DOHH2 (cell line): ENCODE measurements at regions not wholly inside any gene's neighbourhood (a gene's known extent, or its start where the extent isn't known, plus 50 kb on each side); places are given as distances from the start of the nearest gene placed in this dataset.

Experiments
- H3F3A ChIP-seq: fragments of 200-600 bp; sonication (generic), shearing (Covaris generic); 2 replicates; pipeline ENCODE4 v1.6.0; 2016; ENCODE audit warnings: antibody characterized with exemption, mild to moderate bottlenecking; ENCODE audit not compliant: control insufficient read depth, insufficient read depth
- H3K27ac ChIP-seq: fragments of 200-600 bp; sonication (generic); 2 replicates; pipeline ENCODE4 v1.5.1; 2014; ENCODE audit warnings: low read depth, mild to moderate bottlenecking, low read length, moderate library complexity
- H3K27me3 ChIP-seq: fragments of 200-600 bp; sonication (generic); 2 replicates; pipeline ENCODE4 v1.6.1; 2014; ENCODE audit warnings: mild to moderate bottlenecking, low read length, mixed read lengths; ENCODE audit not compliant: control insufficient read depth
- H3K36me3 ChIP-seq: fragments of 200-600 bp; sonication (generic); 2 replicates; pipeline ENCODE4 v1.6.1; 2014; ENCODE audit warnings: mild to moderate bottlenecking, low read length, moderate library complexity, mixed read lengths; ENCODE audit not compliant: control insufficient read depth
- H3K4me1 ChIP-seq: fragments of 200-600 bp; sonication (generic); 2 replicates; pipeline ENCODE4 v1.6.1; 2014; ENCODE audit warnings: mild to moderate bottlenecking, low read length, mixed read lengths; ENCODE audit not compliant: control insufficient read depth
- H3K4me2 ChIP-seq: fragments of 200-600 bp; sonication (generic); 2 replicates; pipeline ENCODE4 v1.6.0; 2014; ENCODE audit warnings: mild to moderate bottlenecking, low read length, moderate library complexity
- H3K4me3 ChIP-seq: fragments of 200-600 bp; sonication (generic); 2 replicates; pipeline ENCODE4 v1.5.1; 2014; ENCODE audit warnings: mild to moderate bottlenecking, low read length, mixed read lengths
- H3K79me2 ChIP-seq: fragments of 200-600 bp; sonication (generic); 2 replicates; pipeline ENCODE4 v1.6.1; 2014; ENCODE audit warnings: mild to moderate bottlenecking, low read length, mixed read lengths; ENCODE audit not compliant: control insufficient read depth
- H3K9me2 ChIP-seq: fragments of 200-600 bp; sonication (generic); replicated peaks from 2 replicates; pipeline ENCODE4 v1.6.1; 2014; ENCODE audit warnings: mild to moderate bottlenecking, low read length, mixed read lengths; ENCODE audit not compliant: control insufficient read depth
- H3K9me3 ChIP-seq: fragments of 200-600 bp; sonication (generic); 2 replicates; pipeline ENCODE4 v1.6.1; 2014; ENCODE audit warnings: antibody characterized with exemption, low read length, mixed read lengths; ENCODE audit not compliant: control insufficient read depth, insufficient read depth
- H4K20me1 ChIP-seq: fragments of 200-600 bp; sonication (generic); 2 replicates; pipeline ENCODE4 v1.6.0; 2014; ENCODE audit warnings: low read depth, mild to moderate bottlenecking, antibody characterized with exemption, low read length, moderate library complexity; ENCODE audit not compliant: control insufficient read depth, insufficient read depth
- EZH2phosphoT487 ChIP-seq: fragments of 200-600 bp; sonication (generic); IDR thresholded peaks from 2 replicates; pipeline ENCODE4 v1.6.1; 2017; ENCODE audit warnings: borderline replicate concordance, mild to moderate bottlenecking, antibody characterized with exemption, low read length, moderate library complexity, mixed read lengths
- TF ChIP-seq, protein P1 (sequence below): fragments of 200-600 bp; sonication (generic); IDR thresholded peaks from one replicate; pipeline ENCODE4 v1.5.1; 2014; ENCODE audit warnings: antibody characterized with exemption, mild to moderate bottlenecking, low read depth, low read length; ENCODE audit not compliant: poor library complexity, severe bottlenecking

DNA sequence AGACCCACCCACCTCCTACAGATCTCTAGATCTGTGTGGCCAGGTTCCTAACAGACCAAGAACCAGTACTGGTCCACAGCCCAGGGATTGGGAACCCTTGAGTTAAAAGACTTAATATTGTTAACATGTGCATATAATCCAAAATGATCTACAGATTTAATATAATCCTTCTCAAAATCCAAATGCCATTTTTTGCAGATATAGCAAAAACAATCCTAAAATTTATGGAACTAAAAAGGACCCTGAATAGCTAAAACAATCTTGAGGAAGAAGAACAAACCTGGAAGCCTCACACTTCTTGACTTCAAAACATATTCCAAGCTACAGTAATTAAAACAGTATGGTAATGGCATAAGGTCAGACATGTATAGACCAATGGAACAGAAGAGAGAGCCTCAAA is 206.9 kb upstream of the SIX2 start:
- no peaks in the 10 kb centered on the region for H3F3A ChIP-seq
- peaks cover 3% of the 10 kb centered on the region; the same call in 1 of the 2 replicates for H3K27me3 ChIP-seq
- no peaks in the 10 kb centered on the region for H4K20me1 ChIP-seq
- H3K27ac ChIP-seq = no peak overlapping the region
- no peaks in the 10 kb centered on the region for H3K4me1 ChIP-seq
- no peaks in the 10 kb centered on the region for H3K79me2 ChIP-seq
- peaks cover 4% of the 10 kb centered on the region; the same call in 1 of the 2 replicates for H3K9me3 ChIP-seq
- H3K36me3 ChIP-seq = no peaks in the 10 kb centered on the region
- no peak overlapping the region for H3K4me2 ChIP-seq
- TF ChIP-seq EZH2phosphoT487 = no peak
- TF ChIP-seq, protein P1, sequence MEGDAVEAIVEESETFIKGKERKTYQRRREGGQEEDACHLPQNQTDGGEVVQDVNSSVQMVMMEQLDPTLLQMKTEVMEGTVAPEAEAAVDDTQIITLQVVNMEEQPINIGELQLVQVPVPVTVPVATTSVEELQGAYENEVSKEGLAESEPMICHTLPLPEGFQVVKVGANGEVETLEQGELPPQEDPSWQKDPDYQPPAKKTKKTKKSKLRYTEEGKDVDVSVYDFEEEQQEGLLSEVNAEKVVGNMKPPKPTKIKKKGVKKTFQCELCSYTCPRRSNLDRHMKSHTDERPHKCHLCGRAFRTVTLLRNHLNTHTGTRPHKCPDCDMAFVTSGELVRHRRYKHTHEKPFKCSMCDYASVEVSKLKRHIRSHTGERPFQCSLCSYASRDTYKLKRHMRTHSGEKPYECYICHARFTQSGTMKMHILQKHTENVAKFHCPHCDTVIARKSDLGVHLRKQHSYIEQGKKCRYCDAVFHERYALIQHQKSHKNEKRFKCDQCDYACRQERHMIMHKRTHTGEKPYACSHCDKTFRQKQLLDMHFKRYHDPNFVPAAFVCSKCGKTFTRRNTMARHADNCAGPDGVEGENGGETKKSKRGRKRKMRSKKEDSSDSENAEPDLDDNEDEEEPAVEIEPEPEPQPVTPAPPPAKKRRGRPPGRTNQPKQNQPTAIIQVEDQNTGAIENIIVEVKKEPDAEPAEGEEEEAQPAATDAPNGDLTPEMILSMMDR = no peak
- no peaks in the 10 kb centered on the region for H3K9me2 ChIP-seq
- no peak overlapping the region for H3K4me3 ChIP-seq

DNA sequence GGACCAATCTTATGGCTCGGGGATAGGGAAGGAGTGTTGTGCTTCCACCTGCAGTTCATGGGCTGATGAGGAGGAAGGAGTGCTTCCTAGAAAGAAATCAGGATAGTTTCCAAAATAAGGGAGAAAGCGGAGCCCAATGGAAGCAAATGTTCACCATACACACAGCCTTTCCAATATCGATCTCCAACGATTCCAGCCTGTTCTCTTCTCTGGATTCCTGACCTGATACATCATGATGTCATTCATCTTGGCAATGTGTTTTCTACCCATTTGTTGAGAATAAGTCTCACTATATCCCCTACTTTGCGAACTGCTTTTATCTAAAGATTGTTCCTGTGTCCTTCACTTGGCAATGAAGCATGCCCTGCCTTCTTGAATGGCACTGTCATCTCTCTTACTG is 205.3 kb upstream of the SIX2 start:
- peaks cover 7% of the 10 kb centered on the region; the same call in 1 of the 2 replicates for H3K27me3 ChIP-seq
- H3K9me2 ChIP-seq = no peaks in the 10 kb centered on the region
- no peaks in the 10 kb centered on the region for H3F3A ChIP-seq
- peaks cover 4% of the 10 kb centered on the region; the same call in 1 of the 2 replicates for H3K9me3 ChIP-seq
- TF ChIP-seq EZH2phosphoT487 = no peak
- TF ChIP-seq, protein P1 = no peak
- no peak overlapping the region for H3K27ac ChIP-seq
- no peak overlapping the region for H3K4me2 ChIP-seq
- H4K20me1 ChIP-seq = no peaks in the 10 kb centered on the region
- no peak overlapping the region for H3K4me3 ChIP-seq
- no peaks in the 10 kb centered on the region for H3K79me2 ChIP-seq
- no peaks in the 10 kb centered on the region for H3K36me3 ChIP-seq
- H3K4me1 ChIP-seq = no peaks in the 10 kb centered on the region

DNA sequence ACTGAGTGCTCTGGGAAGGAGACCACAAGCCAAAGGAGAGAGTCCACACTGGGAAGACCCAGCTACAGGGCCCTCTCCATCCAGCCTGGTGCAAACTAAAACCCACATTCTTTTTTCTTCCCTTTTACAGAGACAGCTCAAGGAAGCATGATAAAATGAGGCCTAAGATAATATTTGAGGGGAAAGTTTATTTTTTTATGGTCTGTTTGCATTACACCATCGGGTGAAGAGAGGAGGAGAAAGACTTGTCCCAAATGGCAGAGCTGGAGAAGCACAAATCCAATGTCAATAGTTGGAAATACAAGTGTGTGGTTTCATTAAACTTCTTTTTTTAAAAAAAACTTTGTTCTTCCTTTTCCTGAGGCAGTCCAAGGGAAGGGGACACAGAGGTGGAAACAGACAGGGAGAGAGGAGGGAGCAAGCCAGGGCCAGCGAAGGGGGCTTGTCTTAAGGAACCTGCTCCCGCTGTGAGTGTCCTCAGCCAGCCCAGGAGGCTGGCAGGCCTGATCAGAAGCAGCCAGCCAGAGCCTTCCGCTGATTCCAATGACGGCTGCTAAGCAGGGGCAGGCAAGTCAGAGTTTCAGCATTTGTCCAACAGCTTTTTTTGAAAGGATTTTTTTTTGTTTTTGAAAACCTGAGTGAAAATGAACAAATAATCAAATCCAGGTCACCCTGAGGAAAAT is 203.8 kb upstream of the SIX2 start:
- Histone ChIP-seq H3F3A (no peaks in the 10 kb centered on the region), H3K36me3 (no peaks in the 10 kb centered on the region), H3K79me2 (no peaks in the 10 kb centered on the region), H3K4me3 (no peak overlapping the region), H3K4me1 (no peaks in the 10 kb centered on the region), H3K9me3 (peaks cover 4% of the 10 kb centered on the region; the same call in 1 of the 2 replicates), H3K27me3 (peaks cover 7% of the 10 kb centered on the region; the same call in 1 of the 2 replicates), H4K20me1 (no peaks in the 10 kb centered on the region), H3K27ac (no peak overlapping the region), H3K9me2 (no peaks in the 10 kb centered on the region), H3K4me2 (no peak overlapping the region)
- no peak for TF ChIP-seq EZH2phosphoT487
- TF ChIP-seq, protein P1 = no peak
